Mammary epithelial cell (primary cell): ENCODE measurements at regions not wholly inside any gene's neighbourhood (a gene's known extent, or its start where the extent isn't known, plus 50 kb on each side); places are given as distances from the start of the nearest gene placed in this dataset.

ENCODE experiments used
- EZH2 ChIP-seq: IDR thresholded peaks from 2 replicates; pipeline ENCODE4 v1.6.1; 2012; ENCODE audit warnings: low read length, inconsistent platforms, borderline replicate concordance
- TF ChIP-seq, protein P1 (sequence below), 2 donors: IDR thresholded peaks in 1 of 2; conservative IDR thresholded peaks in 1 of 2; 2 replicates each; pipeline ENCODE4 v1.5.1; 2011 to 2012; ENCODE audit warnings: inconsistent platforms in 2 of 2, low read length in 2 of 2, mild to moderate bottlenecking in 2 of 2, control low read depth in 1 of 2, low read depth in 1 of 2; ENCODE audit not compliant: insufficient read depth in 1 of 2; ENCODE audit errors: extremely low read depth in 1 of 2

- TF ChIP-seq, protein P1, sequence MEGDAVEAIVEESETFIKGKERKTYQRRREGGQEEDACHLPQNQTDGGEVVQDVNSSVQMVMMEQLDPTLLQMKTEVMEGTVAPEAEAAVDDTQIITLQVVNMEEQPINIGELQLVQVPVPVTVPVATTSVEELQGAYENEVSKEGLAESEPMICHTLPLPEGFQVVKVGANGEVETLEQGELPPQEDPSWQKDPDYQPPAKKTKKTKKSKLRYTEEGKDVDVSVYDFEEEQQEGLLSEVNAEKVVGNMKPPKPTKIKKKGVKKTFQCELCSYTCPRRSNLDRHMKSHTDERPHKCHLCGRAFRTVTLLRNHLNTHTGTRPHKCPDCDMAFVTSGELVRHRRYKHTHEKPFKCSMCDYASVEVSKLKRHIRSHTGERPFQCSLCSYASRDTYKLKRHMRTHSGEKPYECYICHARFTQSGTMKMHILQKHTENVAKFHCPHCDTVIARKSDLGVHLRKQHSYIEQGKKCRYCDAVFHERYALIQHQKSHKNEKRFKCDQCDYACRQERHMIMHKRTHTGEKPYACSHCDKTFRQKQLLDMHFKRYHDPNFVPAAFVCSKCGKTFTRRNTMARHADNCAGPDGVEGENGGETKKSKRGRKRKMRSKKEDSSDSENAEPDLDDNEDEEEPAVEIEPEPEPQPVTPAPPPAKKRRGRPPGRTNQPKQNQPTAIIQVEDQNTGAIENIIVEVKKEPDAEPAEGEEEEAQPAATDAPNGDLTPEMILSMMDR (conservative IDR thresholded peaks at IDR 0.05 in 1 of 2, IDR thresholded peaks at IDR 0.05 in 1 of 2; ENCODE audit: extremely low read depth in 1 of 2, insufficient read depth in 1 of 2, low read depth in 1 of 2, low read length in 2 of 2) = no peak
- TF ChIP-seq EZH2 = no peak
Observed at GRCh38 chr2:145724311-145724898, 1204.5 kb upstream of the ZEB2 start.
